ENCODE measurements at regions not wholly inside any gene's neighbourhood (a gene's known extent, or its start where the extent isn't known, plus 50 kb on each side); places are given as distances from the start of the nearest gene placed in this dataset.

GRCh38 chr9:105098370-105098769, 146.1 kb upstream of the SLC44A1 start:
- H3K4me1 ChIP-seq, result no peaks in the 10 kb centered on the region
- H3K27ac ChIP-seq, result no peak overlapping the region
- no peak overlapping the region for H3K4me3 ChIP-seq
- TF ChIP-seq POLR2A (IDR thresholded peaks at IDR 0.05), result no peak
- intact Hi-C loops (cut with DNase I; ENCODE audit: low total_unique reads), result no loop called here
- no peaks in the 10 kb centered on the region for H3K36me3 ChIP-seq
- no peaks in the 10 kb centered on the region for H3K9me3 ChIP-seq
- H3K27me3 ChIP-seq, result no peaks in the 10 kb centered on the region
- DNase-seq (ENCODE audit: low spot score in 2 of 2), result no peak

- Histone ChIP-seq H3K4me3 (no peak overlapping the region), H3K9me3 (no peaks in the 10 kb centered on the region), H3K27ac (no peak overlapping the region), H3K4me1 (no peaks in the 10 kb centered on the region), H3K27me3 (no peaks in the 10 kb centered on the region), H3K36me3 (no peaks in the 10 kb centered on the region)
- TF ChIP-seq POLR2AphosphoS5 (IDR thresholded peaks at IDR 0.05) (no peak), POLR2A (IDR thresholded peaks at IDR 0.05) (no peak), CTCF (IDR thresholded peaks at IDR 0.05) (no peak)
- intact Hi-C loops (cut with DNase I; ENCODE audit: low total_unique reads), result no loop called here
- no peak for DNase-seq (ENCODE audit: low spot score in 2 of 2)
Observed at GRCh38 chr9:105103776-105104175, 140.7 kb upstream of the SLC44A1 start.

- intact Hi-C loops (cut with DNase I; ENCODE audit: low total_unique reads), result no loop called here
- Histone ChIP-seq H3K27ac (no peak overlapping the region), H3K9me3 (no peaks in the 10 kb centered on the region), H3K4me3 (no peak overlapping the region), H3K36me3 (no peaks in the 10 kb centered on the region), H3K4me1 (no peaks in the 10 kb centered on the region), H3K27me3 (no peaks in the 10 kb centered on the region)
- TF ChIP-seq POLR2AphosphoS5 (IDR thresholded peaks at IDR 0.05), result no peak
- no peak for TF ChIP-seq CTCF (IDR thresholded peaks at IDR 0.05)
- no peak for TF ChIP-seq POLR2A (IDR thresholded peaks at IDR 0.05)
- no peak for DNase-seq (ENCODE audit: low spot score in 2 of 2)
Observed at GRCh38 chr9:105114318-105114717, 130.1 kb upstream of the SLC44A1 start.

GRCh38 chr9:105114964-105115728, 129.3 kb upstream of the SLC44A1 start:
- Histone ChIP-seq H3K9me3 (no peaks in the 10 kb centered on the region), H3K27me3 (no peaks in the 10 kb centered on the region), H3K4me3 (no peak overlapping the region), H3K36me3 (no peaks in the 10 kb centered on the region), H3K4me1 (no peaks in the 10 kb centered on the region), H3K27ac (no peak overlapping the region)
- no peak for DNase-seq (ENCODE audit: low spot score in 2 of 2)
- TF ChIP-seq CTCF (IDR thresholded peaks at IDR 0.05) (no peak), POLR2A (IDR thresholded peaks at IDR 0.05) (no peak), POLR2AphosphoS5 (IDR thresholded peaks at IDR 0.05) (no peak)
- intact Hi-C loops (cut with DNase I; ENCODE audit: low total_unique reads), result no loop called here

- TF ChIP-seq POLR2A (IDR thresholded peaks at IDR 0.05) (no peak), POLR2AphosphoS5 (IDR thresholded peaks at IDR 0.05) (no peak), CTCF (IDR thresholded peaks at IDR 0.05) (no peak)
- no peaks in the 10 kb centered on the region for H3K27me3 ChIP-seq
- no peak overlapping the region for H3K4me3 ChIP-seq
- no peak for DNase-seq (ENCODE audit: low spot score in 2 of 2)
- intact Hi-C loops (cut with DNase I; ENCODE audit: low total_unique reads), result no loop called here
- no peaks in the 10 kb centered on the region for H3K9me3 ChIP-seq
- H3K4me1 ChIP-seq, result no peaks in the 10 kb centered on the region
- no peak overlapping the region for H3K27ac ChIP-seq
- H3K36me3 ChIP-seq, result no peaks in the 10 kb centered on the region
Observed at GRCh38 chr9:105116052-105116868, 128.2 kb upstream of the SLC44A1 start.
